Vagina (tissue), 2 donors: ENCODE measurements at regions not wholly inside any gene's neighbourhood (a gene's known extent, or its start where the extent isn't known, plus 50 kb on each side); places are given as distances from the start of the nearest gene placed in this dataset.

Experiments
- POLR2A ChIP-seq, 2 donors: fragments of 450-650 bp; IDR thresholded peaks; one replicate each; pipeline ENCODE4 v1.6.1; 2017; ENCODE audit warnings: antibody characterized with exemption in 2 of 2, mild to moderate bottlenecking in 2 of 2, moderate library complexity in 2 of 2
- POLR2AphosphoS5 ChIP-seq, 2 donors: sonication (generic); formaldehyde crosslinking; IDR thresholded peaks; one replicate each; pipeline ENCODE4 v1.9.0; 2017; ENCODE audit warnings: antibody characterized with exemption in 2 of 2, mild to moderate bottlenecking in 2 of 2, low read depth in 1 of 2; ENCODE audit not compliant: insufficient read depth in 1 of 2
- TF ChIP-seq, protein P1 (sequence below), 3 experiments: fragments of 450-650 bp in 2 of 3; fragments of 200-600 bp in 1 of 3; sonication (generic) in 1 of 3; IDR thresholded peaks; one replicate each; pipeline ENCODE4 v1.5.1; 2017 to 2019; ENCODE audit warnings: antibody characterized with exemption in 3 of 3, mild to moderate bottlenecking in 2 of 3, moderate library complexity in 2 of 3

DNA sequence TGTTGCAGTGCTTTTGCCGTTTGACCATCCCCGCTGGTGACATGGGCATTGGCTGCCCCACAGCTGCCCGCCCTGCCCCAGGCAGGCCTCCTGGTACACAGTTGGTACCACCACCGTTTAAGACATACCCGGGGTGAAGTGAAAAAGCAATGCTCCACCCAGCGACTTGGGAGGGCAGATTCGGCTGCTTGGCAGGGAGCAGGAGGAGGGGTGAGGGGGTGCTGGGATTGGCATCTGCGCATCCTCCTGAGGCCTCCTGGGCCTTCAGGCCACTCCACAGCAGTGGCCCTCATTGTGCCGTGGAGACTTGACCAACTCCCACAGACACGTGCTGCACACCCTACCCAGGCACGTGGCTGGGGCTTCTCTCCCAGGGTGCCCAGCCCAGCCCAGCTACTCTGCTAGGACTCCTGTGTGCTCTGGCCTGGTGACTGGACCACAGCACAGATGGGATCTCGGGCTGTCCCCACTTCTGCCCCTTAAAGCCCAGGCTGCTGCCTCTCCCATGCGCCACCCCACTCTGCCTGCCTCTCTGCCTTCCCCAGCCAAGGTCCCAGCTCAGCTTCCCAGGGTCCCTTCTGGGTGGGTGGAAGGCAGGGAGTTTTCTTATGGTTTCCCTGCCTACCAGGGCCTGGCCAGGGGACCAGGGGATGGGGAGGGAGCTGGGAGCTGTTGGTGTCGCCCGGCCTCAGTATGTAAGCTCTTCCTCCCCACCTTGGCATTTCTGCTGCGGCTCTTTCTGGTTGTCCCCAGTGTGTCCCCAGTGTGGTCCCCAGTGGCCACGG, 157.0 kb upstream of the HS6ST1 start:
- TF ChIP-seq, protein P1, sequence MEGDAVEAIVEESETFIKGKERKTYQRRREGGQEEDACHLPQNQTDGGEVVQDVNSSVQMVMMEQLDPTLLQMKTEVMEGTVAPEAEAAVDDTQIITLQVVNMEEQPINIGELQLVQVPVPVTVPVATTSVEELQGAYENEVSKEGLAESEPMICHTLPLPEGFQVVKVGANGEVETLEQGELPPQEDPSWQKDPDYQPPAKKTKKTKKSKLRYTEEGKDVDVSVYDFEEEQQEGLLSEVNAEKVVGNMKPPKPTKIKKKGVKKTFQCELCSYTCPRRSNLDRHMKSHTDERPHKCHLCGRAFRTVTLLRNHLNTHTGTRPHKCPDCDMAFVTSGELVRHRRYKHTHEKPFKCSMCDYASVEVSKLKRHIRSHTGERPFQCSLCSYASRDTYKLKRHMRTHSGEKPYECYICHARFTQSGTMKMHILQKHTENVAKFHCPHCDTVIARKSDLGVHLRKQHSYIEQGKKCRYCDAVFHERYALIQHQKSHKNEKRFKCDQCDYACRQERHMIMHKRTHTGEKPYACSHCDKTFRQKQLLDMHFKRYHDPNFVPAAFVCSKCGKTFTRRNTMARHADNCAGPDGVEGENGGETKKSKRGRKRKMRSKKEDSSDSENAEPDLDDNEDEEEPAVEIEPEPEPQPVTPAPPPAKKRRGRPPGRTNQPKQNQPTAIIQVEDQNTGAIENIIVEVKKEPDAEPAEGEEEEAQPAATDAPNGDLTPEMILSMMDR (IDR thresholded peaks at IDR 0.05): no peak
- TF ChIP-seq POLR2AphosphoS5 (IDR thresholded peaks at IDR 0.05; ENCODE audit: insufficient read depth in 1 of 2, low read depth in 1 of 2) (no peak), POLR2A (IDR thresholded peaks at IDR 0.05) (no peak)
